Stimulated activated naive CD4-positive, alpha-beta T cell (primary cell): ENCODE measurements at regions not wholly inside any gene's neighbourhood (a gene's known extent, or its start where the extent isn't known, plus 50 kb on each side); places are given as distances from the start of the nearest gene placed in this dataset.

Experiments
- DNase-seq, 6 experiments: peaks; one replicate each; lab custom pipeline; 2025; lab: John Stamatoyannopoulos, UW

- no peak for DNase-seq
Measured at GRCh38 chr3:66692766-66693150, 191.9 kb upstream of the LRIG1 start.

- DNase-seq, result no peak
Measured at GRCh38 chr3:66693461-66694031, 192.7 kb upstream of the LRIG1 start.

- DNase-seq, result no peak
Measured at GRCh38 chr3:66702126-66702525, 201.3 kb upstream of the LRIG1 start.

DNA sequence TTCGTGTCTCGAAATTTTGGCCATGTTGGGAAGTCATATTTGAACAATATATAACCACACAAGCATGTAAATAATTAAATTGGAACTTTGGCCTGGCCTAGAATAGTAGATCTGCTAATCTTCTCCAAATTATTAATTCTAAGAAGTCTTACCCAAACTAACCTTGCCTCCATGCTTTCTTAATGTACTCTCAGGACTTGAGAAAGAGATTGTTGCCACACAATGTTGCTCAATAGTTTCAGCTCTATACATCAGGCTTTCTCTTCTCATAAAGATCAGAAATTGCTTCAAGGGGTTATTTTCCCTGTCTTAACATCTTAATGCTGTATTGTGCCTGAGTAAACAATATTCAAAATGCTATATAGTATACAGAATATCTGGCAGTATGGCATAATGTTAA, 202.7 kb upstream of the LRIG1 start:
- DNase-seq, result no peak

- no peak for DNase-seq
Measured at GRCh38 chr3:66705076-66705475, 204.3 kb upstream of the LRIG1 start.

DNA sequence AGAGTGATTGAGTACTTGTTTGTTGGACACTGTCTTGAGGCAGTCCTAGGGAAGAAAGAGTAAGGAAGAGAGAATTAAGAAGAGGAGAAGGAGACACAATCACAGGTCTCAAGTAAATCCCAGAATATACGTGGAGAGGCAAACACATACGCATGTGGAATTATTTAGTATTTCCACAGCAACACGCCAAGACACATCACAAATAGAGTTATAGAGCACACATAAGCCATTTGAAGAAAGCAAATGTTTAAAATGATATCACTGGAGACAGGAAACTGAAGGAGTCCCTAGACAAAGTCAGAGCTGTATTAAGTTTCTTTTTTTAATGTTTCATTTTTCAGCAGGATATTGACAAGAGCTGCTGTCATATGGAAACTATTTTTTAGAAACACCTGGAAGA, 206.1 kb upstream of the LRIG1 start:
- DNase-seq, result no peak

- DNase-seq, result no peak
Measured at GRCh38 chr3:66709532-66709931, 208.7 kb upstream of the LRIG1 start.

DNA sequence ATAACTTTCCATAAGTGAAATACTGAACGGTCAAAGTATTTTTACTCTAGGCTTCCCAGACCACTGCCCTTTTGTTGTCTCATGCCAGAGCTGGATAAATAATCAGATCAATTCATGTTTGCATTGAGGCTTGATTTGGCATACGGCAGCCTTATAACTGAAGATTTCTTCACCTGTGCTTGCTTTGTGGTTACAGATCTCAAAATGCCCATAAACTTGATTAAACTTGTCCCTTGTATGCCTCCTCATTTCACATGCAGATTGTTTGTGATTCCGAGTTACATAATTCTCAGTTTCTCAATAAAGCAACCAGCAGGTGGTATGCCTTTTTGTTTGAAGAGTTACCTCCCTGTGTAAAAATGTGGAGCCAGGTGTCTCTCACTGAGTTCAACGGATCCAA, 211.4 kb upstream of the LRIG1 start:
- DNase-seq, result no peak

- DNase-seq, result no peak
Measured at GRCh38 chr3:66713921-66714320, 213.1 kb upstream of the LRIG1 start.

DNA sequence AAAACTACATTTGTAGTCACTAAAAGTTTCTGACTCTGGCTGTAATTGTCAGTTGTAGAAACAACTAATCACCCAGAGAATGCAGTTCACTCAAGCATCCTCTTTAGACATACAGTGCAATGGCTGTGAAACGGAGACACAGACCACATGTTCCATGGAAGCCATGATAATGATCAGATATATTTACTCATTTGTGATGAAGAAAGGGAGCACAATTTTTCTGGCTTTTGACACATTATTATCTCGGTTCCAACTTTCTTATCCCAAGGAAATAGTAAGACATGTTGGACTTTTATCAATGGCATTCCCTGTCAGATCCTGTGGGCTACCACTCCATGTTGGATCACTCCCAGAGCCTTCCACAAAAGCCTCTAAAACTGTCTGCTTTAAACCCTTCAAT, 215.0 kb upstream of the LRIG1 start:
- DNase-seq, result no peak

- DNase-seq, result no peak
Measured at GRCh38 chr3:66717806-66718205, 217.0 kb upstream of the LRIG1 start.

DNA sequence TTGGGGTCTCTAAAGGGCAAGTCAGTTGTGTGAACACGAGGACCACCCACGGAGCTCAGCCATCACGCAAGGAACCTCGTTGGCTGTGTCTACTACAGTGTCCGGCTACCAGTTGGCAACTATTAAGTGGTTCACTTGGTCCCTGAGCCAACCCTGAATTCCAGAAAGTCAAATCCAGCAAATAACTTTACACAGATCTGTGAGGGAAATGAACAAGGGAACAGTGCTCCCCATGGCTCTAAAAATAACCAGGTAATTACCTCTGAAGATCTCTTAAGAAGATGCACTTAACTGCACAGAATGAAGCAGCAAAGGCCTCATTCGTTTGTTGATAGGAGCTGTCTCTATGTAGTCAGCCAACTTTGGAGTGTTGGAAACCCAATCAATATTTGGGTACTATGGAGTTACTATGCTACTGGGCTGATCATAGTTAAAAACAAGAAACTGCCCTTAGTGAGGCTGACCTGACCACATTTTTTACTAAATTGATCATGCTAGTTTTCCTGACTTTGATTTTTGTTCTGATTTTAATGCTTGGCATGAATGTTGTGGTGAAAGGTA, 219.1 kb upstream of the LRIG1 start:
- no peak for DNase-seq

GRCh38 chr3:66720508-66720907, 219.7 kb upstream of the LRIG1 start:
- DNase-seq, result no peak

GRCh38 chr3:66722675-66723074, 221.9 kb upstream of the LRIG1 start:
- no peak for DNase-seq

DNA sequence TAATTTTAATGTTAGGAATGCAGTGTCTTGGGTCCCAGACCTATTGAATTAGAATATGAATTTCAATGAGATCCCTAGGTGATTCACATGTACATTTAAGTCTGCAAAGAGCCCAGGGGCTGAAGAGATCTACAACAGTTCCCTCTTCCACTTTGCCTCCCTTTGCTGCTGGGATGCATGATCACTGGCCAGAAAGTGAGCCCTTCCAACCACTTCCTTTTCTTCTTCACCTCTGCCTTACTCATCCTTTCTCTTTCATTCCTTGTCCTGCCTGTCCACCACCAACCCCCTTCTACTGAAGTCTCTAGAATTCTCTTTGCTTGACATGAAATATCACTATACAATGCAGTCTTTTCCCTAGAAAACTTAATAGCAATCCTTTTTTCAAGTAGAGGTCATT, 222.4 kb upstream of the LRIG1 start:
- DNase-seq, result no peak

GRCh38 chr3:66729687-66730393, 229.0 kb upstream of the LRIG1 start:
- no peak for DNase-seq

DNA sequence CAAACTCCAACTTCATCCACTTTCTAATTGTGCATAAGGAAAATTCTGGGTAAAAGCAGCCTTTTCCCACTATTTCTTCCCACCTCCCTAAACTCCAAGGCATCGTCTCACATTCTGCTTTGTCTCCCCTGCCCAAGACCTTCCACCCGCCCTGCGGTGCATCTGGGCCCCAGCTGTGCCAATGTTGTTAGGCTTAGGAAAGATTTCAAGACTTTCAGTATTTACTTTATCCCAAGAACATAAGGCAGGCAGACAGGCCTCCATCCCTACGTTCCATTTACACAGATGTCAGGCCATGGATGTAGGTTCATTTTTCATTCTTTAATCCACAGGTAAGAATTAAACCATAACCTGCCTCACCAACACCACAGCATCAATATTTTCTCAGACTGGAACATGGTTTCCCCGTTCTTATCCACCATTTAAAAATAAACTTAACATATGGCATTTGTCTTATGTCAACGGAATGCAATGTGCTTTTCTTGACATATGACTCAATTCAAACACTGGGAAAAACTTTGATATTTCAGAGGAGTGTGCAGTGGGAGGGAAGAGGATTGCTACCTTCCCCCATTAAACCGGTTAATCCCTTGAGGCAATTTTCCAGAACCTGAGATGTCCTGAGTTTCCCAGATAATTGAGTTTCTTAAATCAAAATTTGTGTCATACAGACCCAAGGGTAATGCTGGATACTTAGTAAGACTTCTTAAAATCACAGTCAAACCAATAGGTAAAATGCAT, 238.0 kb upstream of the LRIG1 start:
- DNase-seq, result no peak

GRCh38 chr3:66740260-66740659, 239.4 kb upstream of the LRIG1 start:
- no peak for DNase-seq

- DNase-seq, result no peak
Measured at GRCh38 chr3:66744521-66744920, 243.7 kb upstream of the LRIG1 start.

DNA sequence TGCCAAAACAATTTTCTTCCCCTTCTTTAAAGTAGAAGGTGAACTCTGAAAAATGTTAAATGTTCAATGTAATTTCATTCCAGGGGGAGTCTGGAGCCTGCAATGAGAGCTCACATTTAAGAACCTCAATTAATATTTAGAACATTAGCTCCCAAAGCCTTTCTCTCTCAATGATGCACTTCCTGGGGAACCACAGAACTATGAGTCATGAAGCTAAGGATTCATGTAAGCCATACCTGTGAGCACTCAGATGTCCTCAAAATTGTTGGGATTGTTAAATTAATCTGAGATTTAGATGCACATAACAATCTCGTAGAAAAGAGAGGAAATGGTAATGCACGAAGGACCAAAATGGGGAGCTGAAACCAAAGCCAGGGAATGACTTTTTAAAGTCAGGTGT, 244.2 kb upstream of the LRIG1 start:
- no peak for DNase-seq

- no peak for DNase-seq
Measured at GRCh38 chr3:66747261-66747660, 246.4 kb upstream of the LRIG1 start.

GRCh38 chr3:66747696-66748095, 246.9 kb upstream of the LRIG1 start:
- no peak for DNase-seq

DNA sequence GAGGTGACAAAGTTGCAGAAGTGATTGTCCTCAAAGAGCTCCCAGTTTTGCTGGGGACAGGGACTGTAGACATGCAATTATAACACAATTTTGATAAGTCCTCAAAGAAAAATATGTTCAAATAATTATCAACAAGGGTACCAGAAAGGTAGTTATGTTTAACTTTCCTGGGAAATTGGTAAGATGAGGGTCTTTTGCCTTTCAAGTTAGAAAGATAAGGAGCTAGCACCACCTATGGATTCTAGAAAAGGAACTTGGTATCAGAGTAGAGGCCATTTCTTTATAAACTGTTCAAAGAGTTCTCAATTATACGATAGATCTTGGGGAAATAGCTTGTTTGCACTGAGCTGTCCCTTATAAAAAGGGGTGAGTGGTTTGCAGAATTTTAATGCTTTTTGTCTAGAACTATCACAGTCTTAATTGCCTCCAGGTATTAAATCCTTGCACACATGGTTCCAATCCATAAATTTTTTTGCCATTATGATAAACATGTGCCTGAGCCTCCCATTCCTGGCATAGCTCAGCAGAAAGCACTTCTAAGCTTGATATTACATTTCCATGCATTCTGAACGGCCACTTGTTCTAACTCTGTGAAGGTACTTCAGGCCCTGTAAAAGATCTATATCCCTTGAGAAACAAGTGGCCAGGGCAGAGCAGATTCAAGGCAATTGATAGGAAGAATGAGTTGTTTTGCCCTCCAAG, 247.5 kb upstream of the LRIG1 start:
- no peak for DNase-seq
